ENCODE measurements at regions not wholly inside any gene's neighbourhood (a gene's known extent, or its start where the extent isn't known, plus 50 kb on each side); places are given as distances from the start of the nearest gene placed in this dataset.

DNA sequence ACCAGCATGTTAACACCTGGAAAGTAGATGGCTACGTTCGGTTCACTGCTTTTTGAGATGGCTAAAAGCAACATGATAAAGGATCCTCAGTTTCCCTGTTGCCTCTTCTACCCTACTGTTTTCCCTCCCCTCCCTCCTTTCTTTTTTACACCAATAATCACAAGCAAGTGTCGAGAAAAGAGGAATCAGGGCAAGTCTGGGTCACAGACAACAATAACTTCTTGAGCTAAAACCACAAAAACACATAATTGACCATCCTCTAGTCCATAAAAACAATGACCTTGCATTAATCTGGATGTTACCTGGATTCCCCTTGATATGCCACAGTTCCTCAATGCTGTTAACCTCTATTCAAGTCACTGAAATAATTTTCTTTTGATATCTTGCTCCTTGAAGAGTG, 736.6 kb upstream of the GCFC2 start:
- TF ChIP-seq, protein P1, sequence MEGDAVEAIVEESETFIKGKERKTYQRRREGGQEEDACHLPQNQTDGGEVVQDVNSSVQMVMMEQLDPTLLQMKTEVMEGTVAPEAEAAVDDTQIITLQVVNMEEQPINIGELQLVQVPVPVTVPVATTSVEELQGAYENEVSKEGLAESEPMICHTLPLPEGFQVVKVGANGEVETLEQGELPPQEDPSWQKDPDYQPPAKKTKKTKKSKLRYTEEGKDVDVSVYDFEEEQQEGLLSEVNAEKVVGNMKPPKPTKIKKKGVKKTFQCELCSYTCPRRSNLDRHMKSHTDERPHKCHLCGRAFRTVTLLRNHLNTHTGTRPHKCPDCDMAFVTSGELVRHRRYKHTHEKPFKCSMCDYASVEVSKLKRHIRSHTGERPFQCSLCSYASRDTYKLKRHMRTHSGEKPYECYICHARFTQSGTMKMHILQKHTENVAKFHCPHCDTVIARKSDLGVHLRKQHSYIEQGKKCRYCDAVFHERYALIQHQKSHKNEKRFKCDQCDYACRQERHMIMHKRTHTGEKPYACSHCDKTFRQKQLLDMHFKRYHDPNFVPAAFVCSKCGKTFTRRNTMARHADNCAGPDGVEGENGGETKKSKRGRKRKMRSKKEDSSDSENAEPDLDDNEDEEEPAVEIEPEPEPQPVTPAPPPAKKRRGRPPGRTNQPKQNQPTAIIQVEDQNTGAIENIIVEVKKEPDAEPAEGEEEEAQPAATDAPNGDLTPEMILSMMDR (IDR thresholded peaks at IDR 0.05) = no peak
- TF ChIP-seq EP300 (IDR thresholded peaks at IDR 0.05; ENCODE audit: borderline replicate concordance in 1 of 2, low read depth in 1 of 2, low read length in 1 of 2) = no peak
- TF ChIP-seq, protein P2, sequence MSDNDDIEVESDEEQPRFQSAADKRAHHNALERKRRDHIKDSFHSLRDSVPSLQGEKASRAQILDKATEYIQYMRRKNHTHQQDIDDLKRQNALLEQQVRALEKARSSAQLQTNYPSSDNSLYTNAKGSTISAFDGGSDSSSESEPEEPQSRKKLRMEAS (IDR thresholded peaks at IDR 0.05; ENCODE audit: low read depth) = no peak
